Erythroblast (primary cell): ENCODE measurements at regions not wholly inside any gene's neighbourhood (a gene's known extent, or its start where the extent isn't known, plus 50 kb on each side); places are given as distances from the start of the nearest gene placed in this dataset.

ENCODE experiments used
- DNase-seq, 2 experiments: peaks; one replicate each; lab custom pipeline; 2025; lab: John Stamatoyannopoulos, UW
- GATA1 ChIP-seq: IDR thresholded peaks from 2 replicates; pipeline ENCODE4 v1.6.1; 2011; ENCODE audit warnings: low read depth, mild to moderate bottlenecking, control low read depth, low read length, moderate library complexity
- POLR2A ChIP-seq: IDR thresholded peaks from 2 replicates; pipeline ENCODE4 v1.6.1; 2011; ENCODE audit warnings: mild to moderate bottlenecking, low read length

DNA sequence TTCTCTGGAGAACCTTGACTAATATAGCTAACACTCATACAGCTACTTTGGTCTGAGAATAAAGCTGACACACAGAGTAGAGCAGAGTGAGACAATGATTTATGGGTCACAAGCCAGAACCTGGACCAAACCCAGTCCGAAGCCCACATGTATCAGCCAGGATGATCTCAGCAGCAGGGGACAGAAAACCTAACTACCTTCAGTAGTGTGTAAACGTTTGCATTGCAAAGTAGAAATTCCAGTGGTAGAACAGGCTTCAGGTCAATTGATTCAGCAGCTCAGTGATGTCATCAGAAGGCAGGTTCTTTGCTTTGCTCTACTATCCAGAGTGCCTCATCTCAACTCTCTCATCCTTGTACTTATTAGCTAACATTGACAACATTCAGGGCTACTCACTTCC lies 62.5 kb upstream of the PALS2 start:
- no peak for DNase-seq
- no peak for TF ChIP-seq GATA1
- TF ChIP-seq POLR2A, result no peak

- TF ChIP-seq POLR2A (no peak), GATA1 (no peak)
- no peak for DNase-seq
These were observed 56.1 kb upstream of the PALS2 start for GRCh38 chr7:24517166-24517565.

DNA sequence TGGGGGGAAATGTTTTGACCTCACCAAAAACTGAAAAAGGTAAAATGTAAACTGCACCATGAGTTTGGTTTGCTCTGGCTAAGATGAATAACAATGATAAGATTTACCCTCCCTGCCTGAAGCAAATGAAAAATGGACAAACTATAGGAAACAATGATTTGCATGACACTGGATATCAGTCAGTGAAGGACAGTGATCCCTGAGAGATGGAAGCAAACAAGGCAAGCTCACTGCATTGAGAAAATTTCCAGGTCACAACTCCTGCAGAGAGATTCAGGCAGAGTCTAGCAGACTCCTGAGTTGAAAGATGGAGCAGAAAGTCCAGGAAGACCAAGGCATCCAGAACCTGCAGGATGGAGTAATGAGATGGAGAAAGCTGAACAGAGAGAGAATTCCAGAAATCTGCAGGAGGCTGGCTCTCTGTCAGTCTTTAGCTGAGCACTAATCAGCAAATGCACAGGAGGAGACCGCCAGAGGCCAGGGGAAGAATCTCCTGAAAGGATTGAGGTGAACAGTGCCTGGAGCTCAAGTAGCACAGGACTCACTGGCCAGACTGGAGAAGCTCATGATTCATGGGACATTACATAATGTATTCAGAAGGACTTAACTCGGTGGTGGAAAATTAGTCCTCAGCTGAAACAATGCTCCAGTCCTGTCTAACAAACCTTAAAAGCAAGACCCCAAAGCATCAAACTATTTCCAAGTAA lies 51.2 kb upstream of the PALS2 start:
- no peak for DNase-seq
- TF ChIP-seq GATA1, result no peak
- TF ChIP-seq POLR2A, result no peak
